ENCODE measurements at regions not wholly inside any gene's neighbourhood (a gene's known extent, or its start where the extent isn't known, plus 50 kb on each side); places are given as distances from the start of the nearest gene placed in this dataset.

DNA sequence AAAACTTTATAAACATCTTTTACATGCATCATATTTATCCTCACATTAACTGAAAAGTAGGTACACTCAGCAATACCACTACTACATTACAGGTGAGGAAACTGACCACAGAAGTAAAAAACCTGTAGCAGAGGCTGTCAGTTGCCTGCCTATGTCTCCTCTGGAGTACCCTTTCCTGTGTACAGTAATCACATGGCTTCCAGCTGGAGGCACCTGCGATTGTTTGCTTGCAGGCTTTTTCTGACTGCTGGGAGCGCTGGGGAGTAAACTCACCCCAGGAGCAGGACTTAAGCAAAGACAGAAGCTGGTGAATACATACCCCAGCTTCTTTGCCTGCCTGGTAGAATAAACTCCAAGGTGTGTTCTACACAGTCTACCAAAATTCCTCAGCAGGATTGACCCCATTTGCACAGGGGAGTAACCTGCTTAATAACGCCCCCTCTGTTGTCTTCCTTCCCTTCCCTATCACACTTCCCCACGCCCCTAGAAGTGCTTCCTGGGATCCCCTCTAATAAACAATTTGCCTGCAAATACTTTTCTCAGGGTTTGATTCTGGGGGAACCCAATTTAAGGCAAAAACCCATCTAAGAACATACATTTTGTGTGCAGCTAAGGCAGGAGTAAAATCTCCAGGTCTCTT is 138.9 kb downstream of the PTH2R start:
- DNase-seq (ENCODE audit: low spot score) (no peak), ATAC-seq (ENCODE audit: low FRiP score) (no peak)
- TF ChIP-seq, protein P1, sequence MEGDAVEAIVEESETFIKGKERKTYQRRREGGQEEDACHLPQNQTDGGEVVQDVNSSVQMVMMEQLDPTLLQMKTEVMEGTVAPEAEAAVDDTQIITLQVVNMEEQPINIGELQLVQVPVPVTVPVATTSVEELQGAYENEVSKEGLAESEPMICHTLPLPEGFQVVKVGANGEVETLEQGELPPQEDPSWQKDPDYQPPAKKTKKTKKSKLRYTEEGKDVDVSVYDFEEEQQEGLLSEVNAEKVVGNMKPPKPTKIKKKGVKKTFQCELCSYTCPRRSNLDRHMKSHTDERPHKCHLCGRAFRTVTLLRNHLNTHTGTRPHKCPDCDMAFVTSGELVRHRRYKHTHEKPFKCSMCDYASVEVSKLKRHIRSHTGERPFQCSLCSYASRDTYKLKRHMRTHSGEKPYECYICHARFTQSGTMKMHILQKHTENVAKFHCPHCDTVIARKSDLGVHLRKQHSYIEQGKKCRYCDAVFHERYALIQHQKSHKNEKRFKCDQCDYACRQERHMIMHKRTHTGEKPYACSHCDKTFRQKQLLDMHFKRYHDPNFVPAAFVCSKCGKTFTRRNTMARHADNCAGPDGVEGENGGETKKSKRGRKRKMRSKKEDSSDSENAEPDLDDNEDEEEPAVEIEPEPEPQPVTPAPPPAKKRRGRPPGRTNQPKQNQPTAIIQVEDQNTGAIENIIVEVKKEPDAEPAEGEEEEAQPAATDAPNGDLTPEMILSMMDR (IDR thresholded peaks at IDR 0.05) = no peak

DNA sequence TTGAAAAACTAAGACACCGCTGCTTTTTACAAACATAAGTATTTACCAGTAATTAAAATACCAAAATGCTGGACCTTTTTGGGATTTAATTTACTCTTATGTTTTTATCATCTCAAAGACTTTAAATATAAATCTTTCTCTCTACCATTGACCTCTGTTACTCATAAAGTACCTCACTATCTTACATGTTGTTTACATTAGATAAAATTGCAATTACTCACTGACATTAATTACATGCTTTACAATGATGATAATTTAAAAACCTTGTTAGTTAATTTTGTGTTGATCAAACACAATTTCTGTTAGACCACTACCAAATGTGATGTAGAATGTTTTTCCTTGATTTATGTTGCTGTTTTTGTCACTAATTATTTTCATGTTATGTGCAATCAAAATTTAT is 139.5 kb downstream of the PTH2R start:
- no peak for DNase-seq (ENCODE audit: low spot score)
- TF ChIP-seq, protein P1 (IDR thresholded peaks at IDR 0.05) = no peak
- no peak for ATAC-seq (ENCODE audit: low FRiP score)

DNA sequence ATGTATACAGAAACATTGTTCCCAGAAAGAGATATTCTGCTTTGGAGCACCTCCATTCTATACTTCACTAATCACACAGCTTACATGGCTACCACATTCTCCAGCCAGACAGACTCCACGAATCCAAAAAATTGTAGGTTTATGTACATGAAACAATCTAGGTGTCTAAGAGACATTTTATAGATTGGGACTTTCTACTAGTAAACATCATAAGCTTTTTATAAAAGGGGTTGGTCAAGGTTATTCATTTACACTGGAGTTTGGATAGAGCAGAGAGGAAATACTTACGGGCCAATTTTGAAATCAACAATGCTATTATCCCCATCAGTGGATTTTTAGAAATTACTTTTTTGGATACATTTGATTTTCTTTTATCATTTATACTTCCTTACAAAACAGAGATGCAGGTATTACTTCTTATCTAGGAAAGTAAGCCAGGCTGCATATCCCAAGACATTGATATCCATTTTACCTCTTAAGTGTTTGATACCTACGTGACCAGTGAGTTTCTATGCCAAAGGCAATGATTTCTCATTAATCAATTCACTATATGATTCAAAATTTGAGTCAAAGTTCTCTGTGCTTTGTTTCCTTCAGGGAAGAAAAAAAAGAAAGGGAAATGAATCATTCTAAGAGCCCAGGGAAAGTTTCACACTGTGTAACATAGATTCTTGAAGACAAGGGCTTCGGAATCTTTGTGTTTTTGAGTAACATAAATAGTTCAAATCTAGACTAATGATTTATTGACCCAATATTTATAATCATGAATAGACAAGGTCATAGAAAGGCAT is 140.5 kb downstream of the PTH2R start:
- TF ChIP-seq, protein P1 (IDR thresholded peaks at IDR 0.05) = no peak
- no peak for ATAC-seq (ENCODE audit: low FRiP score)
- no peak for DNase-seq (ENCODE audit: low spot score)

DNA sequence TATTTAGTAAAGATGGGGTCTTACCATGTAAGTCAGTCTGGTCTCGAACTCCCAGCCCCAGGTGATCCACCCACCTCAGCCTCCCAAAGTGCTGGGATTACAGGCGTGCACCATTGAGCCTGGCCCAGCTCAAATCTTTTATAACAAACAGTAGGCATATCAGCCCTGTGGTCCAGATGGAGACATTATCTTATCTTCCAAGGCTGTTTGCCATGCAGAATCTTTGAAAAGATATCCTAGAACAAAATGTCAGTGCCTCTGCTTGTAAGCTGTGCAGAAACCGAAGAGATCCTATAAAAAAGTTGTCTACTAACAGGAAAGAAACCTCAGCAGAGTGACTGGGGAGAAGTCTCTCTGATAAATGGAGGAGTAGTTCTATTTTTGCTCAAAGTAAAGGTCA is 142.1 kb downstream of the PTH2R start:
- DNase-seq (ENCODE audit: low spot score) (no peak), ATAC-seq (ENCODE audit: low FRiP score) (no peak)
- TF ChIP-seq, protein P1 (IDR thresholded peaks at IDR 0.05) = no peak

DNA sequence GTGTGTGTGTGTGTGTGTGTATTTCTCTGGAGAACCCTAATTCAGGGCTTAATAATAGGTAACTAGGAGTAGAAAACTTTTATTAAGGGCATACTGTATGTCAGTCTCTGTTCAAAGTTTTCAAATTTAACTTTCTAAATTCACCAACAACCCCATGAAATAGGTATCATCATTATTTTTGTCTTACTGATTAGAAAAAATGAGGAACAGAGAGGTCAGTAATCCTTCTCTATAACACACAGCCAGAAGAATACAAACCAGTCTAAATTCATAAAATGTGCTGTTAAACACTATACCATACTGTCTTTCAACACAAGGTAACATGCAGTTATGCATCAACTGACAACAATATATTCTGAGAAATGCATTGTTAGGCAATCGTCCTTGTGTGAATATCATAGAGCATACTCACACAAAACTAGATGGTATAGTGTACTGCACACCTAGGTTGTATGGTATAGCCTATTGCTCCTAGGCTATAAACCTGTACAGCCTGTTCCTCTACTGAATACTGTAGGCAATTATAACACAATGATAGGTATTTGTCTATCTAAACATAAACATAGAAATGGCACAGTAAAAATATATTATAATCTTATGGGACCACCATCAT is 143.1 kb downstream of the PTH2R start:
- TF ChIP-seq, protein P1 (IDR thresholded peaks at IDR 0.05) = no peak
- no peak for DNase-seq (ENCODE audit: low spot score)
- no peak for ATAC-seq (ENCODE audit: low FRiP score)

DNA sequence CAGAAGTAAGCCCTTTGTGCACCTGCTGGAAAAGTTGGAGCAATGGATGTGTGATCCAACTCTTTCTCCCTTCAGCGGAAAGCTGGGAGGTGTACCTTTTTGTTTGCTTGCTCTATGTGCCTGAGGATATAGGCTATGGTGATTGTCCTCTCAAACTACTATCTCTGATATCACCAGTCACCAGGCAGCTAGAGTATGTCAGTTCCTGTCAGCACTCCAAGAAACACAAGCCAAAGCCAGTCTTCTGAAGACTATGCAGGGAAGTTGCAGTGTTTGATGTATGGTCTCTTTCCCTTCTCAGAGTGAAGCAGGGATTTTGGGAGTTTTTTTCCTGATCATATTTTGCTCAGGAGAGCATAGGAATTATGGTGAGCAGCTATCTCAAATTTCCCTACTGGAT is 146.4 kb downstream of the PTH2R start:
- ATAC-seq (ENCODE audit: low FRiP score) (no peak), DNase-seq (ENCODE audit: low spot score) (no peak)
- TF ChIP-seq, protein P1 (IDR thresholded peaks at IDR 0.05) = no peak

Measured in omental fat pad (tissue), 3 donors.